Right atrium auricular region (tissue), 2 donors: ENCODE measurements at regions not wholly inside any gene's neighbourhood (a gene's known extent, or its start where the extent isn't known, plus 50 kb on each side); places are given as distances from the start of the nearest gene placed in this dataset.
"Not testable (repeated sequence)": the region's sequence is repeated elsewhere in the genome, so short reads cannot be mapped to it uniquely, and the experiment has no call there.

Experiments
- DNase-seq: peaks from one replicate; pipeline ENCODE4 v3.0.0-alpha.2; 2019; ENCODE audit warnings: low spot score
- H3K27ac ChIP-seq, 2 donors: fragments of 200-600 bp; sonication (generic); 1 replicate in 1 of 2; 2 replicates in 1 of 2; pipeline ENCODE4 v1.5.1; 2016 to 2019
- H3K27me3 ChIP-seq, 2 donors: fragments of 200-600 bp; sonication (generic); one replicate each; pipeline versions ENCODE4 v1.5.1 to v1.6.0; 2017 to 2019
- H3K36me3 ChIP-seq: fragments of 200-600 bp; sonication (generic); one replicate; pipeline ENCODE4 v1.5.1; 2016
- H3K4me1 ChIP-seq, 2 donors: fragments of 200-600 bp; sonication (generic); one replicate each; pipeline versions ENCODE4 v1.5.1 to v1.6.0; 2017 to 2019
- H3K4me3 ChIP-seq, 2 donors: fragments of 200-600 bp; sonication (generic); 1 replicate in 1 of 2; 2 replicates in 1 of 2; pipeline ENCODE4 v1.5.1; 2017 to 2019; ENCODE audit warnings: mild to moderate bottlenecking in 1 of 2, moderate library complexity in 1 of 2
- H3K9me3 ChIP-seq, 2 donors: fragments of 200-600 bp; sonication (generic); one replicate each; pipeline ENCODE4 v1.5.1; 2019
- TF ChIP-seq, protein P1 (sequence below), 2 donors: fragments of 200-600 bp; sonication (generic); IDR thresholded peaks; one replicate each; pipeline ENCODE4 v1.5.1; 2019; ENCODE audit warnings: antibody characterized with exemption in 2 of 2

- no peaks in the 10 kb centered on the region for H3K27me3 ChIP-seq
- no peaks in the 10 kb centered on the region for H3K9me3 ChIP-seq
- DNase-seq: no peak
- TF ChIP-seq, protein P1, sequence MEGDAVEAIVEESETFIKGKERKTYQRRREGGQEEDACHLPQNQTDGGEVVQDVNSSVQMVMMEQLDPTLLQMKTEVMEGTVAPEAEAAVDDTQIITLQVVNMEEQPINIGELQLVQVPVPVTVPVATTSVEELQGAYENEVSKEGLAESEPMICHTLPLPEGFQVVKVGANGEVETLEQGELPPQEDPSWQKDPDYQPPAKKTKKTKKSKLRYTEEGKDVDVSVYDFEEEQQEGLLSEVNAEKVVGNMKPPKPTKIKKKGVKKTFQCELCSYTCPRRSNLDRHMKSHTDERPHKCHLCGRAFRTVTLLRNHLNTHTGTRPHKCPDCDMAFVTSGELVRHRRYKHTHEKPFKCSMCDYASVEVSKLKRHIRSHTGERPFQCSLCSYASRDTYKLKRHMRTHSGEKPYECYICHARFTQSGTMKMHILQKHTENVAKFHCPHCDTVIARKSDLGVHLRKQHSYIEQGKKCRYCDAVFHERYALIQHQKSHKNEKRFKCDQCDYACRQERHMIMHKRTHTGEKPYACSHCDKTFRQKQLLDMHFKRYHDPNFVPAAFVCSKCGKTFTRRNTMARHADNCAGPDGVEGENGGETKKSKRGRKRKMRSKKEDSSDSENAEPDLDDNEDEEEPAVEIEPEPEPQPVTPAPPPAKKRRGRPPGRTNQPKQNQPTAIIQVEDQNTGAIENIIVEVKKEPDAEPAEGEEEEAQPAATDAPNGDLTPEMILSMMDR (IDR thresholded peaks at IDR 0.05): no peak
- no peaks in the 10 kb centered on the region for H3K36me3 ChIP-seq
- no peak overlapping the region for H3K4me3 ChIP-seq
- no peak overlapping the region for H3K27ac ChIP-seq
- H3K4me1 ChIP-seq: no peaks in the 10 kb centered on the region
Observed at GRCh38 chr15:93348711-93349545, 259.9 kb upstream of the RGMA start.

DNA sequence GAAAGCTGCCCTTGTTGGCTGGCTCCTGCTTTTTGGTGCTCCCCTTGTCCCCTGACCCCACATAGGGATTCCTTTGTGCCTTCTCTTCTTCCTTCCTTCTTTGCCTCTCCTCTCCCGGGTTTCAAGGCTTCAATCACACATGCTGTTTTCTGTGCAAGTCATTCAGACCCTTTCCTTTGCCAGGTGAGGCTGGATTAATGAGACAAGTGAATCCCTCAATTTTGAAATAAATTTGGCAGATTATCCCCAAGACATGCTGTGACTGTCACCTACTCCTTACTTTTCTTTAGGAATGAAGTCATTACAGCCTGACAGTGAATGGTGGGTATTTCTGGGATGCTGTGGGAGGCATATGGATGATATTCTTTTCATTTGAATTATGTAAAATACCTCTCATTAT, 259.0 kb upstream of the RGMA start:
- TF ChIP-seq, protein P1 (IDR thresholded peaks at IDR 0.05): no peak
- H3K27me3 ChIP-seq: no peaks in the 10 kb centered on the region
- DNase-seq: no peak

GRCh38 chr15:93345981-93346380, 257.0 kb upstream of the RGMA start:
- Histone ChIP-seq H3K4me3 (no peak overlapping the region), H3K4me1 (no peaks in the 10 kb centered on the region), H3K27me3 (no peaks in the 10 kb centered on the region), H3K27ac (no peak overlapping the region), H3K36me3 (no peaks in the 10 kb centered on the region), H3K9me3 (no peaks in the 10 kb centered on the region)
- TF ChIP-seq, protein P1 (IDR thresholded peaks at IDR 0.05): no peak
- no peak for DNase-seq

More for the DNA sequence above, 259.0 kb upstream of the RGMA start:
- Histone ChIP-seq H3K27ac (no peak overlapping the region), H3K4me3 (no peak overlapping the region), H3K36me3 (no peaks in the 10 kb centered on the region), H3K9me3 (no peaks in the 10 kb centered on the region), H3K4me1 (no peaks in the 10 kb centered on the region)

GRCh38 chr15:93343402-93343801, 254.4 kb upstream of the RGMA start:
- H3K9me3 ChIP-seq, H3K36me3 ChIP-seq, H3K4me3 ChIP-seq, H3K27me3 ChIP-seq, H3K27ac ChIP-seq, H3K4me1 ChIP-seq, DNase-seq: not testable (repeated sequence)

DNA sequence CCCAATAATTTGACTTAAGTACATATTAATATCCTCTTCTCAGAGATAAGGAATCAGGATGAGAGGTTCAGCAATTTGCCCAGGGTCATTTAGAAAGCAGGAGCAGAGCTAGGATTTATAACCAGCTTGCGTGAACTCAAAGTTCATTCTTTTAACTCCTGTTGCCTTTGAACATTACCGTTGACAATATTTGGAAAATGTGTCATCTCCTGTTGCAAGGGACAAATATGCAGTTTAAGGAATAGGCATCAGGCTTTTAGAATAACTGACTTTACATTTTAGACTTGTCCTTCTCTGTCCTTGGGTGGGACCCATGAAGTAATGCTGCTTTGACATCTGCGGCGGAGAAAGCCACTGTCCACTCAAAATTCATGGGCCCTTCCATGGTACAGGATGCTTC, 252.2 kb upstream of the RGMA start:
- Histone ChIP-seq H3K9me3 (no peaks in the 10 kb centered on the region), H3K36me3 (no peaks in the 10 kb centered on the region), H3K27me3 (no peaks in the 10 kb centered on the region), H3K27ac (no peak overlapping the region), H3K4me3 (no peak overlapping the region), H3K4me1 (no peaks in the 10 kb centered on the region)
- no peak for DNase-seq
- TF ChIP-seq, protein P1 (IDR thresholded peaks at IDR 0.05): no peak

- Histone ChIP-seq H3K27ac (no peak overlapping the region), H3K27me3 (no peaks in the 10 kb centered on the region), H3K4me3 (no peak overlapping the region), H3K36me3 (no peaks in the 10 kb centered on the region), H3K4me1 (no peaks in the 10 kb centered on the region), H3K9me3 (no peaks in the 10 kb centered on the region)
- DNase-seq: no peak
- TF ChIP-seq, protein P1 (IDR thresholded peaks at IDR 0.05): no peak
Observed at GRCh38 chr15:93340406-93340805, 251.4 kb upstream of the RGMA start.
